ENCODE measurements at regions not wholly inside any gene's neighbourhood (a gene's known extent, or its start where the extent isn't known, plus 50 kb on each side); places are given as distances from the start of the nearest gene placed in this dataset.

DNA sequence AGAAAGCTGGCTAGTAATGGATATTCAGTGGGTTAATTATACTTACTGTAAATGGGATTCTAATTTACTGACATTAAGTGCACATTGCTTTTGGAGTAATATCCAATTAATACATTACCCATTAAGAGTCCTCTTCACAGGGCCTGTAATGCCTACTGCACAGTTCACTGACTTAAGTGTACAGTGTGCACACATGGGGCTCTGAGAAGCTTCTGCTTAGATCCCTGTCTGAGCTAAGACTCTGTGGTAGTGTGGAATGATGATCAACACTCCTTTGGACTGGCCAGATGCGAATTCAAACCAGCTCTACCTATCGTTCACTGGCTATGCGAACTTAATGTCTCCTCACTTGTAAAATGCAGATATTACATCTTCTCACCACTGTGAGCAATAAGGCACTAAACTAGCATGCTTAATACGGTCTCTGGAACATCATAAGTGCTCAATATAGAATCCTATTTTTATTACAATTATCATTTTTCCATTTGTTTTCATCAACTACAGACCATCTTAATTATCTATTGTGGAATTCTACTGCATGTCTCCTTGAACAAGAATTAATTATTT, 53.8 kb upstream of the SEC61G start:
- TF ChIP-seq, protein P1, sequence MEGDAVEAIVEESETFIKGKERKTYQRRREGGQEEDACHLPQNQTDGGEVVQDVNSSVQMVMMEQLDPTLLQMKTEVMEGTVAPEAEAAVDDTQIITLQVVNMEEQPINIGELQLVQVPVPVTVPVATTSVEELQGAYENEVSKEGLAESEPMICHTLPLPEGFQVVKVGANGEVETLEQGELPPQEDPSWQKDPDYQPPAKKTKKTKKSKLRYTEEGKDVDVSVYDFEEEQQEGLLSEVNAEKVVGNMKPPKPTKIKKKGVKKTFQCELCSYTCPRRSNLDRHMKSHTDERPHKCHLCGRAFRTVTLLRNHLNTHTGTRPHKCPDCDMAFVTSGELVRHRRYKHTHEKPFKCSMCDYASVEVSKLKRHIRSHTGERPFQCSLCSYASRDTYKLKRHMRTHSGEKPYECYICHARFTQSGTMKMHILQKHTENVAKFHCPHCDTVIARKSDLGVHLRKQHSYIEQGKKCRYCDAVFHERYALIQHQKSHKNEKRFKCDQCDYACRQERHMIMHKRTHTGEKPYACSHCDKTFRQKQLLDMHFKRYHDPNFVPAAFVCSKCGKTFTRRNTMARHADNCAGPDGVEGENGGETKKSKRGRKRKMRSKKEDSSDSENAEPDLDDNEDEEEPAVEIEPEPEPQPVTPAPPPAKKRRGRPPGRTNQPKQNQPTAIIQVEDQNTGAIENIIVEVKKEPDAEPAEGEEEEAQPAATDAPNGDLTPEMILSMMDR (IDR thresholded peaks at IDR 0.05), result no peak
- TF ChIP-seq POLR2A (IDR thresholded peaks at IDR 0.05), result no peak
